HUES64 (cell line): ENCODE measurements at regions not wholly inside any gene's neighbourhood (a gene's known extent, or its start where the extent isn't known, plus 50 kb on each side); places are given as distances from the start of the nearest gene placed in this dataset.

Experiments
- H3K27ac ChIP-seq: 2 replicates; pipeline ENCODE4 v1.7.0; 2013; ENCODE audit warnings: low read depth, low read length, inconsistent platforms
- H3K27me3 ChIP-seq: 2 replicates; pipeline ENCODE4 v1.6.1; 2013; ENCODE audit warnings: mild to moderate bottlenecking, low read length; ENCODE audit not compliant: insufficient read depth
- H3K36me3 ChIP-seq: 2 replicates; pipeline ENCODE4 v1.6.1; 2013; ENCODE audit warnings: mild to moderate bottlenecking, low read length; ENCODE audit not compliant: insufficient read depth
- H3K4me1 ChIP-seq: 2 replicates; pipeline ENCODE4 v1.6.1; 2013; ENCODE audit warnings: mild to moderate bottlenecking, low read length, moderate library complexity; ENCODE audit not compliant: insufficient read depth
- H3K4me3 ChIP-seq: 2 replicates; pipeline ENCODE4 v1.5.1; 2013; ENCODE audit warnings: mild to moderate bottlenecking, low read length, moderate library complexity
- H3K9ac ChIP-seq: 2 replicates; pipeline ENCODE4 v1.6.1; 2013; ENCODE audit warnings: mild to moderate bottlenecking, low read depth, low read length
- H3K9me3 ChIP-seq: 2 replicates; pipeline ENCODE4 v1.6.1; 2013; ENCODE audit warnings: low read depth, low read length; ENCODE audit not compliant: insufficient read depth
- WGBS: fragments of 150-250, 120-280 bp; methylation state at CpG from one replicate; pipeline ENCODE4 v1.1.7; 2013; ENCODE audit warnings: missing lambda C conversion rate; 5-methylcytosine and 5-hydroxymethylcytosine counted together

GRCh38 chr2:8355102-8355859, 326.6 kb upstream of the ID2 start:
- Histone ChIP-seq H3K4me1 (no peaks in the 10 kb centered on the region), H3K27ac (no peak overlapping the region), H3K27me3 (no peaks in the 10 kb centered on the region), H3K36me3 (no peaks in the 10 kb centered on the region), H3K9me3 (no peaks in the 10 kb centered on the region), H3K4me3 (no peak overlapping the region), H3K9ac (no peak overlapping the region)
- WGBS, result 92% methylated on average over 7 of the region's 7 CpGs

- Histone ChIP-seq H3K4me1 (no peaks in the 10 kb centered on the region), H3K4me3 (no peak overlapping the region), H3K9me3 (no peaks in the 10 kb centered on the region), H3K27me3 (no peaks in the 10 kb centered on the region), H3K9ac (no peak overlapping the region), H3K36me3 (no peaks in the 10 kb centered on the region), H3K27ac (no peak overlapping the region)
- WGBS, result 95% methylated on average over 7 of the region's 8 CpGs
Measured at GRCh38 chr2:8357738-8358518, 323.9 kb upstream of the ID2 start.

- Histone ChIP-seq H3K27me3 (no peaks in the 10 kb centered on the region), H3K36me3 (no peaks in the 10 kb centered on the region), H3K27ac (no peak overlapping the region), H3K4me1 (no peaks in the 10 kb centered on the region), H3K9me3 (no peaks in the 10 kb centered on the region), H3K9ac (no peak overlapping the region), H3K4me3 (no peak overlapping the region)
- WGBS, result 88% methylated on average over 8 of the region's 8 CpGs
Measured at GRCh38 chr2:8361930-8362329, 319.9 kb upstream of the ID2 start.

- no peaks in the 10 kb centered on the region for H3K36me3 ChIP-seq
- H3K27ac ChIP-seq, result no peak overlapping the region
- WGBS, result 95% methylated on average over 6 of the region's 6 CpGs
Measured at GRCh38 chr2:8363161-8363560, 318.7 kb upstream of the ID2 start.

GRCh38 chr2:8364668-8365067, 317.2 kb upstream of the ID2 start:
- whole genome bisulfite sequencing, result 96% methylated on average over 1 of the region's 1 CpG
- Histone ChIP-seq H3K36me3 (no peaks in the 10 kb centered on the region), H3K27ac (no peak overlapping the region), H3K4me3 (no peak overlapping the region), H3K9ac (no peak overlapping the region), H3K27me3 (no peaks in the 10 kb centered on the region), H3K4me1 (no peaks in the 10 kb centered on the region), H3K9me3 (no peaks in the 10 kb centered on the region)

More at GRCh38 chr2:8363161-8363560, 318.7 kb upstream of the ID2 start:
- H3K9me3 ChIP-seq, result no peaks in the 10 kb centered on the region
- H3K9ac ChIP-seq, result no peak overlapping the region
- H3K4me1 ChIP-seq, result no peaks in the 10 kb centered on the region
- no peak overlapping the region for H3K4me3 ChIP-seq
- H3K27me3 ChIP-seq, result no peaks in the 10 kb centered on the region

- no peak overlapping the region for H3K4me3 ChIP-seq
- no peaks in the 10 kb centered on the region for H3K36me3 ChIP-seq
- H3K9me3 ChIP-seq, result no peaks in the 10 kb centered on the region
- H3K4me1 ChIP-seq, result no peaks in the 10 kb centered on the region
- no peak overlapping the region for H3K9ac ChIP-seq
- no peaks in the 10 kb centered on the region for H3K27me3 ChIP-seq
- 96% methylated on average over 16 of the region's 16 CpGs for WGBS
- H3K27ac ChIP-seq, result no peak overlapping the region
Measured at GRCh38 chr2:8365331-8365910, 316.4 kb upstream of the ID2 start.

GRCh38 chr2:8367833-8368232, 314.0 kb upstream of the ID2 start:
- no peaks in the 10 kb centered on the region for H3K27me3 ChIP-seq
- no peak overlapping the region for H3K9ac ChIP-seq
- WGBS, result 96% methylated on average over 3 of the region's 3 CpGs
- H3K4me3 ChIP-seq, result no peak overlapping the region
- no peak overlapping the region for H3K27ac ChIP-seq
- no peaks in the 10 kb centered on the region for H3K36me3 ChIP-seq
- peaks cover 3% of the 10 kb centered on the region; the same call in 1 of the 2 replicates for H3K9me3 ChIP-seq
- no peaks in the 10 kb centered on the region for H3K4me1 ChIP-seq

GRCh38 chr2:8368463-8368862, 313.4 kb upstream of the ID2 start:
- 94% methylated on average over 6 of the region's 6 CpGs for WGBS
- no peaks in the 10 kb centered on the region for H3K36me3 ChIP-seq
- no peak overlapping the region for H3K27ac ChIP-seq
- no peaks in the 10 kb centered on the region for H3K4me1 ChIP-seq
- H3K9me3 ChIP-seq, result peaks cover 9% of the 10 kb centered on the region; the same call in 1 of the 2 replicates
- no peak overlapping the region for H3K9ac ChIP-seq
- no peaks in the 10 kb centered on the region for H3K27me3 ChIP-seq
- H3K4me3 ChIP-seq, result no peak overlapping the region

- no peak overlapping the region for H3K9ac ChIP-seq
- H3K9me3 ChIP-seq, result peaks cover 16% of the 10 kb centered on the region; the same call in 1 of the 2 replicates
- 96% methylated on average over 8 of the region's 8 CpGs for WGBS
- no peaks in the 10 kb centered on the region for H3K36me3 ChIP-seq
- H3K4me1 ChIP-seq, result no peaks in the 10 kb centered on the region
- no peaks in the 10 kb centered on the region for H3K27me3 ChIP-seq
- no peak overlapping the region for H3K4me3 ChIP-seq
- H3K27ac ChIP-seq, result no peak overlapping the region
Measured at GRCh38 chr2:8369522-8369921, 312.3 kb upstream of the ID2 start.

- Histone ChIP-seq H3K27ac (no peak overlapping the region), H3K4me1 (no peaks in the 10 kb centered on the region), H3K27me3 (no peaks in the 10 kb centered on the region), H3K36me3 (no peaks in the 10 kb centered on the region), H3K9ac (no peak overlapping the region), H3K4me3 (no peak overlapping the region), H3K9me3 (peaks cover 16% of the 10 kb centered on the region; the same call in 1 of the 2 replicates)
- 49% methylated on average over 2 of the region's 2 CpGs for WGBS
Measured at GRCh38 chr2:8370258-8370802, 311.5 kb upstream of the ID2 start.

GRCh38 chr2:8371653-8372052, 310.2 kb upstream of the ID2 start:
- no peaks in the 10 kb centered on the region for H3K4me1 ChIP-seq
- no peak overlapping the region for H3K9ac ChIP-seq
- H3K27ac ChIP-seq, result no peak overlapping the region
- H3K27me3 ChIP-seq, result no peaks in the 10 kb centered on the region
- WGBS, result 87% methylated on average over 3 of the region's 4 CpGs
- H3K9me3 ChIP-seq, result peaks cover 16% of the 10 kb centered on the region; the same call in 1 of the 2 replicates
- H3K4me3 ChIP-seq, result no peak overlapping the region
- H3K36me3 ChIP-seq, result no peaks in the 10 kb centered on the region
